GM21576 (cell line): ENCODE measurements at regions not wholly inside any gene's neighbourhood (a gene's known extent, or its start where the extent isn't known, plus 50 kb on each side); places are given as distances from the start of the nearest gene placed in this dataset.
A peak's percentile ranks its signal among the peaks of the same experiment; 100 is the strongest.

Experiments used
- ATAC-seq: cut with Tn5 transposase; IDR thresholded peaks from one replicate; pipeline ENCODE4 v1.9.1; 2021; ENCODE audit warnings: mild to moderate bottlenecking, moderate library complexity; ENCODE audit not compliant: unreplicated experiment

GRCh38 chr14:104383996-104384775 lies 195.4 kb upstream of the C14orf180 start:
- ATAC-seq, result no peak

DNA sequence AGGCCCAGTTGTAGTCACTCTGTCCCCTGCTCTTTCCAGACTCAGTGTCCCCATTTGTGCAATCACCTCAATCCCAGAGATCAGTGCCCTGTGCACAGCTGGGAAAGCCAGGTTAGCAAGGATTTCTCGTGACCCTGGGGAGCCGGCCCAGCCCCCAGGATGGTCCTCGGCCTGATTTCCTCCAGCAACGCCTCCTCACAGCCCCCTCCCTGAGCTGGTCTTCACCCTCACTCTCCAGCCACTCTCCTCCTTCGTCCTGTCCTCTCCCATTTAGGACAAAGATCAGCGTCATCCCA lies 194.8 kb upstream of the C14orf180 start:
- no peak for ATAC-seq

- ATAC-seq, result no peak
Observed at GRCh38 chr14:104385111-104385510, 194.5 kb upstream of the C14orf180 start.

DNA sequence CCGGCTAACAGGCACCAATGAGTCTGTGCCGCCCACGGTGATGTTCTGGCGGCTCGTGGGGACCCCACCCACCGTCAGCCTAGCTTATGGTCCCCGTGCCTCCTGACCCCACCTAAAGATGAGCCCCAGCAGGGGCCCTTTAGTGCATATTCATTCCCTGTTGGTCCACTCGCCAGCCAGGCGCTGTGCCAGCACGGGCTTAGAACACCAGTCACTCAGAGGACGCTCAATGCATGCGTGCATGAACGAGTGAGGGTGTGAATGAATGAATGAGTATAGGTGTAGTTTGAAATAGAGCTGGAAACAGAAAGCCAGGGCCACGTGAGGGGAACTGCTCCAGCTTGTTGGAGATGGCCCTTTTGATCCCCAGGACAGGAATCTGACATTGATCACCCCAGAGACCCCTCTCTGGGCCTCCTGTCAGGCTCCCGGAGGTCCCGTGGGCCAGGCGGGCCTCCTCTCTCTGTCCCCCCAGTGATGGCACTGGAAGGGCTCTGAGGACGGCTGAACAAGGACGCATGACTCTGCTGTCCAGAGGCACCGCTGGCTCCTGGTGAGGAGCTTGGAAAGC lies 193.9 kb upstream of the C14orf180 start:
- no peak for ATAC-seq

- ATAC-seq, result no peak
Observed at GRCh38 chr14:104386151-104386841, 193.3 kb upstream of the C14orf180 start.

DNA sequence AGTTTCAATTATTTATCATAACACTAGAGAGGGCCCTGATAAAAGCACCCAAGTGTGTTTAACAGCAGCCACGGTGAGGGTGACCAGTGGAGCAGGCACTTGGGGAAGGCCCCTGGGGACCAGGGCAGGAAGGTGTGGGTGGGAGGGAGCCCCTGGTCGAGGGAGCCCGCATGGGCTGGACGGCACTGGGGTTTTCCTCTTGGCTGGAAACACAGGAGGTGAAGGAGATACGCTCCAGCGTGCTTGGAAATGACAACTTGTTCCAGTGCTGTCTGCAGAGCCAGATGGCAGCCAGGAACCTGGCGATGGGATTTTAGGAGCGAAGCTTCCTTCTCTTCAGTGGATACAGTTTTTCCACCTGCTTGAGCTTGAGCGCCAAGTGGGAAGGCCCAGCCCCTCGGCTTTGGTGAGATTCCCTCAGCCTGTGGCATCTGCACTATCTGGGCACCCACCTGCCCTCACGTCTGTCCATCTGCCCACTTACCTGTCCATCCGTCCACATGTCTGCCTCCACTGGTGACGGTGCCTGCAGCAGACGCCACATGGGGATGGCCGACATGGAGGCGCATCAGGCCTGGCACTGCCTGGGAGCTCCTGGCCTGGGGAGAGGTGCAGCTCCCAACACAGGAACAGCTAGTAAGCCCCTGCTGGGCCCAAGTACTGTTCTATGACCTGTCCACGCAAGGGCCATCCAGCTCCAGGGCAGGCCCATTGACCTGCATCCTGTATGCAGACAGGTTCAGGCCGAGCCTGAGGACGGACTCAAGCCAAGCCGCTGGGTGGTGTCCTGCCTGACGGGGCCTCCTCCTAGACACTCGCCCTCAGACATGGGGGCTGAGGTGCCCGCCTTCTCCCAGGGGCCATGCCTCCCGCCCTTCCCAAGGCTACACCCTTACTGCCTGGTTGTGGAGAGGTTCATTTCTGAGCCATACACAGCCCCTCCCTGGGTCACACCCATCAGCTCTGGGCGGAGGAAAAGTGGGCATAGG lies 192.2 kb upstream of the C14orf180 start:
- no peak for ATAC-seq

DNA sequence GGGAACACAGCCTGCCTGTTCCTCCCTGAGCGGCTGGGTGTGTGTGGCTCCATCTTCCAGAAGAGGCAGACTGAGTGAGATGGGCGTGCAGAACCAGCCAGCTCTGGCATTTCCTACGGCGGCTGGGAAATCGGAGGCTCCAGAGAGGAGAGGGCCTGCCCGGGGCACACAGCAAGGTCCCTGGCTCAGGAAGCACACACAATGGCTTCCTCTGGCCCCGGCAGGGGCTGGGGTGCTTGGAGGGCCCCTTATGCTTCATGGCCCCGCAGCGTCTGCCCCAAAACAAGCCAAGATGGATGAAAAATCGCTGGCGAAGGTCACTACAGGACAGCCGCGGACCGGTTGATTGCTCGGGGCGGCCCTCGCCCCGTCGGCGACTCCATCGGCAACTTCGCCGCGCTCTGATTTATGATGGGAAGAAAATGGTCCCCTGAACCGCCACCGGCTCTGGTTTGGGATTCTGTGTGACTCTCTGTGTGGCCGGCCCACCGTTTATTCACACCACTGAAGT lies 191.5 kb upstream of the C14orf180 start:
- ATAC-seq, result no peak

DNA sequence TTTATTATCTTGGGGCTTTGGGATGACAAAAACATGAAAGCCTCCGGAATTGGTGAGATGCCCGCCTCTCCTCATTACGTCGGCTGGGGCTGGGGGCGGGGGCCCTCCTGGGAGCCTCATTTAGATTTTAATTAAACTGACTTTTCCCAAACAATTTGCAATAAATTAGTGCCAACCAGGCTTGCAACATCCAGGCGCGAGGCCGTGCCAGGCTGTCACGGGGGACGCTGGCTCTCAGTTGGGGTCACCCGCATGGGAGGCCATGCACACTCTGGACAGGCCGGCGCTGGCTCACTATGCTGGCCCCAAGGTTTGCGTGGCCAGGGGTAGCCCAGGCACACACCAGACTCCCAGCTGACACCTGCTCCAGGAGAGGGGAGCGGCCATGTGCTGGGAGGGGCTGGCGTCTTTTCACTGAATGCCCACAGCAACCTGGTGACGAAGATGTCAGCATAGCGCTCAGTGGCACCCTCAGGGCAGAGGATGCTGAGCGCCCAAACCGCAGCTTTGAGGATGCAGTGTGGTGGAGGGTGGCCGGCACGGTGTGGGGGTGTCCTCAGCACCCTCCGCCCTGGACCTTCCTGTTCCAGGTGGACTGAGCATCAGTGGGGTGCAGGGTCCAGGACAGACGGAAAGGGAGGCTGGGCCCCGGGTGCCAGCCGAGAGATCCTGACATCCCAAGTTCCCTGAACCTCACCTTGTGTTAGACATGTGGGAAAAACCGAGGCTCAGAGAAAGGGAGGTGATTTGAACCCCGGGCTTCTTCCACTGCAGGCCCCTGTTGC lies 190.8 kb upstream of the C14orf180 start:
- ATAC-seq, result no peak

GRCh38 chr14:104389326-104390220 lies 190.0 kb upstream of the C14orf180 start:
- no peak for ATAC-seq

GRCh38 chr14:104390221-104390931 lies 189.2 kb upstream of the C14orf180 start:
- no peak for ATAC-seq

GRCh38 chr14:104390941-104391901 lies 188.3 kb upstream of the C14orf180 start:
- ATAC-seq, result no peak

GRCh38 chr14:104392001-104392395 lies 187.6 kb upstream of the C14orf180 start:
- no peak for ATAC-seq

DNA sequence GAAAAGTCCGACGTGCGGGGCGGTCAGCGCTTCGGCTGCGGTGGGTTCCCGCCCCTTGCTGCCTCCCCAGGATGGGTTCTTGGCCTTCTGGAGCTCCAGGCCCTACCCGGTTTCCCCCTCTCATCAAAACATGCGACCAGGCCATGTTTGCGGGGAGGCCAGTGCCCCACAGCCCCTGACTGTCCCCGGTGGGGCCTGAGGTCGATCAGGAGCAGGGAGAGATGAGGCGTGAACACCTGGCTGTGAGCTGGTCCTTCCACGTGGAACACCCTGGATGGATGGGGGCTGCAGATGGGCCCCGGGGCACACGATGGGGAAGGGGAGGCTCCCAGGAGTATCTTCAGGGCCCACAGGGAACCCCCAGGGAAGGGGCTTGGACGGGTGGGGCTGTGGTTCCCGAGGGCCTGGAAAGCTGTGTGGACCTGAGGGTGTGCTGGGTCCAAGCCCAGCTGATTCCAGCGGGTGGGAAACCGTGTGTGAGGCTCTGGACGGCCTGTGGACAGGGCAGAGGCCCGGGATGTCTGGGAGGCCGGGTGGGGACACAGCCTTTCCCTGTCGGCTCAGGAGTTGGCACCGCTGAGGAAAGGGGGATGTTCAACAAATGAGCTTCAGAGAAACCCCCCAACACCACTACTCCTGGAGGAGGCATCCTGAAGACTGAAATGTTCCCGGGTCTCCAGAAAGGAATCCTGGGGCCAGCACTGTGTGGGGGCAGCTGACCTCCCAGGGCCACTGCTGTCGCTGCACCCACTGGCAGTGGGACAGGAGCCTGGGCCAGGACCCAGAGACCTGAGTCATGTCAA lies 187.0 kb upstream of the C14orf180 start:
- no peak for ATAC-seq

GRCh38 chr14:104393199-104393897 lies 186.2 kb upstream of the C14orf180 start:
- no peak for ATAC-seq

DNA sequence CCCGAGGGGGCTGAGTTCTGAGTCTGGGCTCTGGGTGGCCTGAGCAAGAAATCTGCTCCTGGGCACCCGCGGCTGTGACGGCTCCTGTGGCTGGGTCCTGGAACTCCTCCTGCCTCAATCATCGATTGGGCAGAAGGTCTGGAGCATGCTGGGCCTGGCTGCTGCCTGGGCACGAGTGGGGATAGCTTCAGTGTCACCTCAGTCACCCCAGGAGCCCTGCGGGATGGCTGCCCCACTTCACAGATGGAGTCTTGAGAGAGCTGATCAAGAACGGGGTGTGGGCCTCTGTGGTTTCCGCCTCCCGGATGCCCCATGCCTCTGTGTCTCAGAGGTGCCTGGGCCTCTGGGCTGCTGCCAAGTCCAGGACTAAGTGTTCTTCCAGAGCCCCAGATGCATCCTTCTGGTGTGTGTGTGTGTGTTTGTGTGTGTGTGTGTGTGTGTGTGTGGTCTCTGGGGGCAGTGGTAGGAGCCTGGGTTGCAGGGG lies 185.6 kb upstream of the C14orf180 start:
- peak; percentile 49 for ATAC-seq

GRCh38 chr14:104394409-104394851 lies 185.1 kb upstream of the C14orf180 start:
- ATAC-seq, result no peak
